ENCODE measurements at regions not wholly inside any gene's neighbourhood (a gene's known extent, or its start where the extent isn't known, plus 50 kb on each side); places are given as distances from the start of the nearest gene placed in this dataset.
"Not testable (repeated sequence)": the region's sequence is repeated elsewhere in the genome, so short reads cannot be mapped to it uniquely, and the experiment has no call there.

DNA sequence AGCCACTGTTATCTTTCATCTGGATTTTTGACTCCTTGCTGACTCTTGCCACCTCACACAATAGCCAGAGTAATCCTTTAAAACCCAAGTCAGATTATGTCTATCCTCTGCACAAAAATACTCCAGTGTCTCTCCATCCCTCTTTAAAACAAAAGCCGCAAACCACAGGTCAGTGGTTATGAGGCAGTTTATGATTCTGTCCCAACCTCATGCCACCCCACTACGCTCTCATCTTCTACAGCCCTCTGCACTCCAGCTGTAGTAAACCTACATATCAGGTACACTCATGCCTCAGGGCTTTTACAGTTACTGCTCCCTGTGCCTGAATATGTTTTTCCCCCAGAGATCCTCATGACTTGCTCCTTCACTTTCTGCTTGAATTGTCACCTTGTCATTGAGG lies 113.6 kb downstream of the PRR15 start:
- not testable (repeated sequence) for TF ChIP-seq ZNF274 (IDR thresholded peaks at IDR 0.05; ENCODE audit: low read depth, low read length); YY1 (IDR thresholded peaks at IDR 0.05; ENCODE audit: insufficient read depth, insufficient read length)
